GM21367 (cell line): ENCODE measurements at regions not wholly inside any gene's neighbourhood (a gene's known extent, or its start where the extent isn't known, plus 50 kb on each side); places are given as distances from the start of the nearest gene placed in this dataset.

ENCODE experiments used
- ATAC-seq: cut with Tn5 transposase; IDR thresholded peaks from one replicate; pipeline ENCODE4 v1.9.1; 2021; ENCODE audit not compliant: unreplicated experiment

- ATAC-seq: no peak
These were observed 191.6 kb upstream of the CADM1 start for GRCh38 chr11:115695677-115696364.

DNA sequence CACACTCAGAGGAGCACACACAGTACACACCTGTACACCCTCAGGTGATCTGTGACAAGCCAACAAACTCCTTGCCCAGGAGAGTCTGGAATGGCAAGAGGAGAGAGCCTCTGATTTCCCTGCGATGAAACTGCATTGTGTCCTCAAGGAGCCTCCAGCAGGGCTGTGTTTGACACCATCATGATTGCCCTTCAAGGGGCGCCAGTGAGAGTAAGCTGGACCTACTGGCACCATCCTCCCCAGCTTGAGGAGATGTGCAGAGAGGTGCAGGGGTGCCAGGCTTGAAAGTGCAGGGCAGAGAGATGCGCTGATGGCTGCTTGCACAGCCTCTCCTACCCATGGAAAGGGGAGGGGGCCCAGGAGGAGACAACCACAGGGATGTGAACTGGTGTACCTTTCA lies 188.8 kb upstream of the CADM1 start:
- no peak for ATAC-seq

DNA sequence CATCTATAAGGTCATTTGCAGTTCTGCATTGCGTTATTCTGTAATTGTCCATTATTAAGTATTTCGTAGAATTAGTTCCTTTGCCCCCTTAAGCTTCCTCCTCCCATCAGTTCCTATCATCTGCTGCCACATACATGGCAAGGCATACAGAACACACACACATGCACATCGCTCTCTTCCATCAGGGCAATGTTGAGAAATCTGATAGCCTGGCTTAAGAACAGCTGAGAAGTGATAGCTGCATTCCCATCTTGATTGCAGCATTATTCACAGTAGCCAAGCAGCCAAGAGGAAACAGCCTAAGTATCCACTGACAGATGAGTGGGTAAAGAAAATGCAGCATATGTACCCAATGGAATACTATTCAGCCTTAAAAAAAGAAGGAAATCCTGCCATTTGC lies 186.8 kb upstream of the CADM1 start:
- ATAC-seq: no peak

GRCh38 chr11:115687934-115688333 lies 183.7 kb upstream of the CADM1 start:
- ATAC-seq: no peak

GRCh38 chr11:115684699-115685098 lies 180.5 kb upstream of the CADM1 start:
- no peak for ATAC-seq

DNA sequence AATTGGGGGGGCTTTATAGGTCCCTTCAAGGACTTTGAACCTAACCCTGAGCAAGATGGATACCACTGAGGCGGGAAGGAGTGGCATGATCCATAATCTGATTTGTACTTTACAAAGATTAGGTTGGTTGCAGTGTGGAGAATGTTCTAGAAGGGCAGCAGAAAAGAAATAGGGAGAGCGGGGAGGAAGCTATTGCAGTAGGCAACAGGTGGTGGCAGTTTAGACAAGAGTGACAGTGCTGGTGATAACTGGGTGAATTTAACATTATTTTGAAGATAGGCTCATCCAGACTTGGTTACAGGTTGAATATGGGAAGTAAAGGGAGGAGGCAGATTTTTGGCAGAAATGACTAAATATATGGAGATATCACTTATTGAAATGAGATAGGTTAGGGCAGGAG lies 179.9 kb upstream of the CADM1 start:
- no peak for ATAC-seq

DNA sequence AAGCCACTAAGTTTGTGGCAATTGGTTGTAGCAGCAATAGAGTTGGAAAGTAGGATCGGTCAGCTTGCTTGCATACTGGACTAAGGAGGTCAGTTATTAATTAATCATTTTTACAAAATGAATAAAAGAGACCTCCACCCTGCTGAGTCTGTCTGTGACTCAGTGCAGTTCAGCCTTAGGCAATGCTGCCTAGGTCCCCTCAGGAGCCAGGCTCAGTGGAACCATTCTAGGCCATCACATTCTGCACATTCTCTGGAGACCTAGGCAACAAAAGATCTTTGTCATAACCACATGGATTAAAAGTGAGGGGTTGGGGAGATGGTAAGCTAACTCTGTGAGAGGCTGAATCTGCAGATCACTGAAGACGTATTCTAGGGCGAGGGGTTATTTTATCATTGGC lies 178.7 kb upstream of the CADM1 start:
- ATAC-seq: no peak

GRCh38 chr11:115682101-115682500 lies 177.9 kb upstream of the CADM1 start:
- ATAC-seq: no peak

DNA sequence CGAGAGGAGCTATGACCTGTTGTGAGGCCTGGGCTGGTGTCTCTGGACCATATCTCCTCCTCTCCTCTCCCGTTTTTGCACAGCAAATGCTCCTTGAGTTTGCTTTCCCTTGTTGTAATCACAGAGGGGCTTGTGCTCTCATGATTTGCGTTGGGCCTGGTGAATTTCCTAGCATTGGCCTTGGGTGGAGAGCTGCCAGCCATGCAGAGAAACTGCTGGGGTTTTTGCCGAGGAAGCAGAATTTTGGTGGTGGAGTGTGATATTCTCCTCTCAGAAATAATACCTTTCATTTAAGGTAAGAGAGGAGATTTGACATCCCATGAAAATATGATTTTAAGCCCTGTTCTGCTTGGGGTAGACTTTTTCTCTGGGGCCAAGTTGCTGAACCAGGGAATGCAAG lies 175.7 kb upstream of the CADM1 start:
- no peak for ATAC-seq

DNA sequence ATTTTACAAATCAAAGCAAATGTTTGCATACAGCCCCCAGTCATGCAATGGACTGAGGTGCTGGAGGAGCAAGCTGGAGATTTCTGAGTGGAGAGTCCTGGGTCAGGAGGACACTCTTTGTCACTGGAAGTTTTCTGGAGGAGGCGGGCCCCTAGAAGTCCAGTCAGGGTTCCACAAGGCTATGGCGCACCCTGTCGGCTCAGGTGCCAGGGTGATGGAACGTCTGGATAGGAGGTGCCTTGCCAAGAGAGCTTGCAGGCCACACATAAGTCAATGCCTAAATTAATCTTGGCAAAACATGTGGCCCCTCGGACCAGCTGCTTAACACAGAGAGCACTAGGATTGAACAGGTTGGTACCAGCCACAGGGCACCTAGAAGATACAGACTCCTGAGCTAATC lies 174.7 kb upstream of the CADM1 start:
- ATAC-seq: no peak

GRCh38 chr11:115677190-115677589 lies 173.0 kb upstream of the CADM1 start:
- no peak for ATAC-seq

- no peak for ATAC-seq
These were observed 172.6 kb upstream of the CADM1 start for GRCh38 chr11:115676768-115677167.

- no peak for ATAC-seq
These were observed 172.0 kb upstream of the CADM1 start for GRCh38 chr11:115676206-115676605.

GRCh38 chr11:115674937-115675544 lies 170.8 kb upstream of the CADM1 start:
- no peak for ATAC-seq

DNA sequence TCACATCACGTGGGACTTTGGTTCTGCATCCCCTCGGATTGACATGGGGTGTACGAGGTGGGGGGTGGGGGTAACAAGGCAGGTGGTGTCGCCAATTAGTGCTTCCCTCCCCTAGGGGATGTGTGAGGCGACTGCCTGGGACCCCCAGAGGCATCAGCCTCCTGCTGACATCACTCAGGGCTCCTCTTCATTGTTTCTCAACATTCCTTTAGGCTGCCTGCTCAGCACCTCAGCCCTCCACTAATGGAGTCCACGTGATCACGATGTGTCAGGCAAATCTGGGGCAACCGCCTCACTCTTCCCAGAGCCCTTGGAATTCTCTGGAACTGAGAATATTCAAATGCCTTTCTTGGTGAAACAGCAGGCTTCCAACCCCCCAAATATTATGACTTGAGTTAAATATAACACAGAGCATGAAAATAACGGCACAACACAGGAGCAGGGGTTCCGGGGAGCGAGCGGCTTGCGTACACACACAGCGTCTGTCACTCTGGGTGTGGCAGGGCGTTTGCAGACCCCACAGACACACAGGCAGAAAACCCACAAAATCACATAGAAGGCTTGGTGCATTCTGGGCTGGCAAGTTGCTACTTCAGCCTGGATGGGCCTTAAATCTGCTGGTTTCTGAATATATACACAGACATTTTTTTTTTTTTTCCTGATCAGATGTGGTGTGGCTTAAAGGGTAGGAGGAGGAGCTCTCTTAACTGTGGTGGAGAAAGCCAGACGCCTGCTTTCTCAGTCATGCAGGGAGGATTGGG lies 170.1 kb upstream of the CADM1 start:
- ATAC-seq: no peak

DNA sequence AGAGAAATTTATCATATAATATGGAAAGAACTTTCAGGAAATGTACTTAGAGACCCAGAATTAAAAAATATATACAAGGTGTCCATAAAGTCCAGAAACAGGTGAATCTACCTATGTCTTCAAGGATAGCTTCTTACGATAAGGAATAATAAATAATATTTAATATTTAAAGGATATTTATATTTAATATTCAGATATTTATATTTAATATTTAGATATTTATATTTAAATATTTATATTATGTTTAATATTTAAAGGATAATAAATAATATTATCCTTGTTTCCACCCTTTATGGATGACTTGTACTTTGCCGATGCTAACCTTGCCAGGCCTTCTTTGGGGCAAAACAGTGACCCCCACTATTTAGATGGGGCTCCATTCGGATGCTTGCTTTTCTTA lies 169.5 kb upstream of the CADM1 start:
- no peak for ATAC-seq

- no peak for ATAC-seq
These were observed 168.8 kb upstream of the CADM1 start for GRCh38 chr11:115672999-115673411.

DNA sequence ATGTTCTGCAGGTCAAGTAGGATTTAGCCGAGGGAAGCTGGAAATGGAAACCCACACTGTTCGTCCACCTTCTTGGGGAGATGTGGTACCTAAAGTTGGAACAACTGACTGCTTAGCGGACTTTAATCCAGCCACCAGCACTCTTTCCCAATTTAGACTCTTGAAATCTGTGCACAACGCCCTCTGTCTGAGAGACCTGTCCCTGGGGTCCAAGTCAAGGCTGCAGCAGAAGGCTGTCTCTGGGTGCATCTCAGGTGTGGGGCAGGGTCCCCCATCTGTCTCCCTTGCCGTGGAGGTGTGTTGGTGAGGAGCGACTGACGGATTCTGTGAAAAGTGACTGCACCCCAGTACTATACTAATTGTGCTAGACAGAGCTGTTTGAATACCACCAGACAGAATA lies 168.2 kb upstream of the CADM1 start:
- ATAC-seq: no peak

DNA sequence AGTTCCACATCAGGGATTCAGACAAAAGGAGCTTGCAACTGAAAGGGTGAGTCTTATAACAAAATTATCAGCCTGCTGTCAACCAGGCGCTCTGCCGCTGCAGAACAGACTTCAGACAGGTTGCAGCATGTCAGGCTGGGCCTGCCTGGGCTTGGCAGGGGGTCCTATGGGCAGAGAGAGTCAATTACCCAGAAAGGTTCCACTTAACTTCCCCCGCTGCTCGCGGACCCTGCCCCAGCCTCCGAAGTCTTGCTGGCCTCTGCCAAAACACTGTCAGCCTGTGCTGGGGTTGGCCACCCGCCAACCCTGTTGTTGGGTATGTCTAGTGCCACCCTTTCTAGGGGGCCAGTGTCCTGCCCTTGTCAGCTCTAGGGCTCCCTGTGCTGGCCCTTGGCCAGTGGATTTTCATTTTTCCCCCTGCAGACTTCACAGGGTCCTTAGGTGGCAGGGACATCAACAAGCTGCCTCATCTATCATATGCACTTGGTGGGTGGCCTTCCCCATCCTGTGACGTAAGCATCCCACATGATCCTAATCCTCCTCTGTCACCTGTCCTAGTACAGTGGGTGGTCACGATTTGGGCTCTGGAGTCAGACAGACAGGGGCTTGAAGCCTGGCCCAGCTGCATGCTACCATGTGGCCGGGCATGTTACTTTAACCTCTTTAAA lies 166.5 kb upstream of the CADM1 start:
- no peak for ATAC-seq

- no peak for ATAC-seq
These were observed 161.7 kb upstream of the CADM1 start for GRCh38 chr11:115665958-115666357.

DNA sequence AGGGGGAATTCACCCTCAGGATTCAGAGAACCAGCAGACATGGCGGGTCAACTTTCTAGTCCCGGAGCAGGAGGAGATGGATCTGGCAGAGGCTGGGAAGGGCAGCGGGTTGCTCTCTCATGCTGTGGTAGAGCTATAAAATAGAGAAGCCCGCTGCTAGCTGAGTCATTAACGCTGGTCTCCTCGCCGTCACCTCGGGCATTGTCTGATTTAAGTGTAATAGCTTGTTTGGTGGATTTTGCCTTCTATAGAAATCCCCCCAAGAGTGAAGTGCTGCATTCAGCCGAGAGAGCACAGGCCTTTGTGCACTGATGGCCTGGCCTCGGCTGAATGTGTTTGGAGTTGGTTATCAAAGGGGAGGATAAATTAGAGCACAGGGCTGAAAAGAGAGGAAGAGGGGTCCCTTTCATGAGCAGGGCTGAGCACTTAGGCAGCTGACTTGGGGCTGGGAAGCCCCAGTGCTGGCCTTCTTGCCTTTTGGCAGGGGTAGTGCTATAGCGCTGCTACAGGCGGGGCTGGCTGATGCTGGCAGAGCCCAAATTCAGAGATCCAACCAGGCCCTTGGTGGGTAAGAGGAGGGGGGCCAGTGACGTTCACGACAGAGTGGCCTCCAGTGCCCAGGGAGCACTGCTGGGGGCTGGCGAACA lies 161.1 kb upstream of the CADM1 start:
- no peak for ATAC-seq
